Pancreas (tissue), 10 donors: ENCODE measurements at regions not wholly inside any gene's neighbourhood (a gene's known extent, or its start where the extent isn't known, plus 50 kb on each side); places are given as distances from the start of the nearest gene placed in this dataset.

Experiments
- ATAC-seq, 4 donors: fragments of 200-7000 bp; cut with Tn5 transposase; one replicate each; pipeline versions ENCODE4 v1.8.0 to v1.9.1; 2020; ENCODE audit warnings: mild to moderate bottlenecking in 4 of 4, moderate library complexity in 4 of 4
- DNase-seq, 6 donors: peaks; one replicate each; pipeline ENCODE4 v3.0.0-alpha.2; 2020
- FAIRE-seq: peaks from 2 replicates; lab custom pipeline; 2012; peaks lifted over from hg19 to GRCh38; lab: Jason Lieb, UNC
- H3K27ac ChIP-seq, 4 donors: fragments of 200-600 bp; sonication (generic); 1 replicate in 3 of 4; 2 replicates in 1 of 4; pipeline versions ENCODE4 v1.5.0 to v1.8.0; 2020
- H3K27me3 ChIP-seq, 4 donors: fragments of 200-600 bp; one replicate each; pipeline ENCODE4 v1.8.0; 2021
- H3K36me3 ChIP-seq, 3 donors: fragments of 200-600 bp; sonication (generic) in 1 of 3; one replicate each; pipeline versions ENCODE4 v1.5.0 to v1.8.0; 2020 to 2021
- H3K4me1 ChIP-seq, 3 donors: fragments of 200-600 bp; one replicate each; pipeline ENCODE4 v1.8.0; 2021
- H3K4me3 ChIP-seq, 4 donors: fragments of 200-600 bp; sonication (generic) in 2 of 4; one replicate each; pipeline versions ENCODE4 v1.5.0 to v1.8.0; 2020 to 2021
- H3K9me3 ChIP-seq, 4 donors: fragments of 200-600 bp; one replicate each; pipeline ENCODE4 v1.8.0; 2021
- WGBS, 2 donors: extraction: QIAGEN DNeasy Blood & Tissue Kit; methylation state at CpG; one replicate each; pipeline ENCODE4 v1.1.7; 2013; 5-methylcytosine and 5-hydroxymethylcytosine counted together
- intact Hi-C, 3 donors: fragments of 100-400 bp; cut with DNase I; formaldehyde crosslinking; loops; one replicate each; pipeline versions ENCODE4 v1.11.1 to v1.14.2; 2022
- TF ChIP-seq, protein P1 (sequence below), 4 donors: fragments of 200-600 bp; sonication (generic) in 3 of 4; IDR thresholded peaks; one replicate each; pipeline versions ENCODE4 v1.5.0 to v1.8.0; 2021; ENCODE audit warnings: antibody characterized with exemption in 4 of 4
- donor health status: healthy with polysubstance abuse.
- donor health status: DM: no; HTN: no; CAD: no; lungs with moderate emphysema.
- donor health status: DM: no; HTN: no; CAD: no.
- donor health status: control.
- donor health status: control.
- donor health status: Bipolar disorder and iron deficiency.
- donor health status: DM: yes; HTN: yes; CAD: no.
- donor health status: DM: no; HTN: no; CAD: no.
- donor health status: DM: no; HTN: no; CAD: no.
- donor health status: DM: yes; HTN: yes; CAD: no.

DNA sequence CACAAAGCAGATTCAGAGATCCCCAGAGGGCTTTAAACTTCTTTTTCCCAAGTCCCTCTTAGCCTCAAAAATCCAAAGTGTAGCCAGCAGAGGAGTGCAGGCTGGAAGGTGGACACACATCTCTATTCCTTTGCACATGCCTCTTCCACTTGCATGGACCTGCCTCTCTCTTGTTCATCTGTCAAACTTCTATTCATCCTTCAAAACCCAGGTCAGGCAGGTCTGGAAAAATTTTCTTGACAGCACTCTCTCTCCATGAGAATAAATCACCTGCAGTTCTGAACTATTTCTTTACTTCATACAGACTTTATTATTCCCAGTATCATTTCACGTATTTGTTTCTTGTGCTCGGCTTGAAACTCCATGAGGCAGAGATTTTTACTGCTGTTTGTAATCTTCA lies 127.5 kb downstream of the SS18 start:
- WGBS, 2 donors, result 74 to 81% methylated on average over 2 of the region's 2 CpGs
- ATAC-seq (no peak), FAIRE-seq (no peak), DNase-seq (no peak)
- H3K4me3 ChIP-seq, result no peak overlapping the region
- intact Hi-C loops, result no loop called here
- TF ChIP-seq, protein P1, sequence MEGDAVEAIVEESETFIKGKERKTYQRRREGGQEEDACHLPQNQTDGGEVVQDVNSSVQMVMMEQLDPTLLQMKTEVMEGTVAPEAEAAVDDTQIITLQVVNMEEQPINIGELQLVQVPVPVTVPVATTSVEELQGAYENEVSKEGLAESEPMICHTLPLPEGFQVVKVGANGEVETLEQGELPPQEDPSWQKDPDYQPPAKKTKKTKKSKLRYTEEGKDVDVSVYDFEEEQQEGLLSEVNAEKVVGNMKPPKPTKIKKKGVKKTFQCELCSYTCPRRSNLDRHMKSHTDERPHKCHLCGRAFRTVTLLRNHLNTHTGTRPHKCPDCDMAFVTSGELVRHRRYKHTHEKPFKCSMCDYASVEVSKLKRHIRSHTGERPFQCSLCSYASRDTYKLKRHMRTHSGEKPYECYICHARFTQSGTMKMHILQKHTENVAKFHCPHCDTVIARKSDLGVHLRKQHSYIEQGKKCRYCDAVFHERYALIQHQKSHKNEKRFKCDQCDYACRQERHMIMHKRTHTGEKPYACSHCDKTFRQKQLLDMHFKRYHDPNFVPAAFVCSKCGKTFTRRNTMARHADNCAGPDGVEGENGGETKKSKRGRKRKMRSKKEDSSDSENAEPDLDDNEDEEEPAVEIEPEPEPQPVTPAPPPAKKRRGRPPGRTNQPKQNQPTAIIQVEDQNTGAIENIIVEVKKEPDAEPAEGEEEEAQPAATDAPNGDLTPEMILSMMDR (IDR thresholded peaks at IDR 0.05), result no peak
- H3K4me1 ChIP-seq, result no peaks in the 10 kb centered on the region
- H3K36me3 ChIP-seq, result no peaks in the 10 kb centered on the region
- H3K9me3 ChIP-seq, result no peaks in the 10 kb centered on the region
- no peak overlapping the region for H3K27ac ChIP-seq
- no peaks in the 10 kb centered on the region for H3K27me3 ChIP-seq

DNA sequence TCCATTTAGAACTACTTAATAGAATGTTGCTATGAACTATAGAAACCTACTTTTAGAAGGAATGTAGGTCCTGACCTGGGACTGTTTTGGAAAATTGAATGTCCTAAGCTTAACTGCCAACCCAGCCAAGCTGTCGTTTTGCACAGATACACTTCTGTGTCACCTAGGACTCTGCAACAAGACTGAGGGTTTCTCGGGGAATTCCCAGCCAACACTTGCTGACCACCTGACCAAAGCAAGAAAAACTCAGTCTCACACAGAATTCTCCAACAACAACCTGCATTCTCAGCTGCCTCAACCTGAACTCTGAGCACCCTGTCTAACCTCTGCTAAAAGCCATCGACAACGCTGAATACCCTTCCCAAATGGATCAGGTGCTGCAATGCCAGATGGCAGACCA lies 128.2 kb downstream of the SS18 start:
- Histone ChIP-seq H3K9me3 (no peaks in the 10 kb centered on the region), H3K4me3 (no peak overlapping the region), H3K4me1 (no peaks in the 10 kb centered on the region), H3K27ac (no peak overlapping the region), H3K36me3 (no peaks in the 10 kb centered on the region), H3K27me3 (no peaks in the 10 kb centered on the region)
- DNase-seq (no peak), FAIRE-seq (no peak), ATAC-seq (no peak)
- TF ChIP-seq, protein P1 (IDR thresholded peaks at IDR 0.05), result no peak
- 66 to 78% methylated on average over 4 of the region's 4 CpGs for WGBS, 2 donors
- intact Hi-C loops, result no loop called here

DNA sequence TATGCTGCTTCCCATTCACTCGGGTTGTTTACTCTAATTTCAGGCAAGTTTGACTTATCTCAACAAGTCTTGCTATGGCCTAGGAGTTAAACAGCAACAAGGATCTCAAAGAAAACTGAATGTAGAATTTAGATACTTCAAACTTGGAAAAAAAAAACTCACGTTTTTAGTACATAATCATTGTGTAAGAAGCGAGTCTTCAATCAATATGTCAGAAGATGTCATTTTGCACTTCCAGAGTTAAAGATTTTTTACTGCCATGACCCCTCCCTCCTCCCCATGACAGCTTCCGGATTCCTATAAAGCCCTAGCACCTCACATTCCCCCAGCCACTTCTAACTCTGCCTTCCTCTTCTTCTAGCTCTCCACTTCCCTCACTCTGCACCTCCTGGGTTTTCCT lies 133.4 kb downstream of the SS18 start:
- TF ChIP-seq, protein P1 (IDR thresholded peaks at IDR 0.05), result no peak
- Histone ChIP-seq H3K36me3 (no peaks in the 10 kb centered on the region), H3K27me3 (no peaks in the 10 kb centered on the region), H3K27ac (no peak overlapping the region), H3K4me1 (no peaks in the 10 kb centered on the region), H3K9me3 (no peaks in the 10 kb centered on the region), H3K4me3 (no peak overlapping the region)
- 37 to 38% methylated on average over 4 of the region's 4 CpGs for WGBS, 2 donors
- ATAC-seq, result no peak
- DNase-seq, result no peak
- intact Hi-C loops, result no loop called here
- no peak for FAIRE-seq

DNA sequence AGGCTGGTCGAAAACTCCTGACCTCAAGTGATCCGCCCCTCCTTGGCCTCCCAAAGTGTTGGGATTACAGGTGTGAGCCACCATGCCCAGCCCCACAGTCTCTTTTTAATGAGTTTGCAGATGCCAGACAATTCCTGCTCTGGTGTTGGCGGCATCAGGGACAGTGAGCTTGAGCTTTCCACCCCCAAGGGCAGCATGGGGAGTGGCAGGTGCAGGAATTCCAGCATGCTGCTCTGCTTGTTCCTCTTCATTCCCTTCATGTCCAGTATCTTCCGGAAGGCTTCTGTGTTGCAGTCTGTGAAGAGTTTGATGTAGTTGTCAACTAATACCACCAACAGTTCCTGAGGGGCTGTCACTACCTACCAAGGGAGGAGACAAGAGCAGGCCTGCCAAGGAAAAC lies 137.3 kb downstream of the SS18 start:
- intact Hi-C loops, result no loop called here
- DNase-seq, result no peak
- H3K27me3 ChIP-seq, result no peaks in the 10 kb centered on the region
- FAIRE-seq, result no peak
- no peaks in the 10 kb centered on the region for H3K36me3 ChIP-seq
- H3K4me1 ChIP-seq, result no peaks in the 10 kb centered on the region
- H3K9me3 ChIP-seq, result no peaks in the 10 kb centered on the region
- TF ChIP-seq, protein P1 (IDR thresholded peaks at IDR 0.05), result no peak
- no peak overlapping the region for H3K4me3 ChIP-seq
- ATAC-seq, result no peak
- H3K27ac ChIP-seq, result no peak overlapping the region
- 84 to 90% methylated on average over 4 of the region's 4 CpGs for WGBS, 2 donors

DNA sequence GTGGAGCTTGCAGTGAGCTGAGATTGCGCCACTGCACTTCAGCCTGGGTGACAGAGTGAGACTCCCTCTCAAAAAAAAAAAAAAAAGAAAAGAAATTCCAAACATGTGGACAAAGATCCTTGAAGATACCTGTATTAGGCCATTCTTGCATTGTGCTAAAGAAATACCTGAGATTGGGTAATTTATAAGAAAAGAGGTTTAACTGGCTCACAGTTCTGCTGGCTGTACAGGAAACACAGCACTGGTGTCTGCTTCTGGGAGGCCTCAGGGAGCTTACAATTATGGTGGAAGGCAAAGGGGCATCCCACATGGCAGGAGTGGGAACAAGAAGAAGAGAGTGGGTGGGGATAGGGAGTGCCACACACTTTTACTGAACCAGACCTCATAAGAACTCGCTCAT lies 140.1 kb downstream of the SS18 start:
- Histone ChIP-seq H3K27ac (no peak overlapping the region), H3K27me3 (no peaks in the 10 kb centered on the region), H3K36me3 (no peaks in the 10 kb centered on the region), H3K4me3 (no peak overlapping the region), H3K4me1 (no peaks in the 10 kb centered on the region), H3K9me3 (no peaks in the 10 kb centered on the region)
- WGBS, 2 donors, result 83 to 92% methylated on average over 1 to 2 of the region's 2 CpGs
- intact Hi-C loops, result no loop called here
- ATAC-seq (no peak), DNase-seq (no peak), FAIRE-seq (no peak)
- TF ChIP-seq, protein P1 (IDR thresholded peaks at IDR 0.05), result no peak
